ENCODE measurements at regions not wholly inside any gene's neighbourhood (a gene's known extent, or its start where the extent isn't known, plus 50 kb on each side); places are given as distances from the start of the nearest gene placed in this dataset.

GRCh38 chr12:82174383-82174782 lies 183.8 kb downstream of the CCDC59 start:
- no peak for DNase-seq (ENCODE audit: low read depth)

GRCh38 chr12:82149045-82149444 lies 209.1 kb downstream of the CCDC59 start:
- no peak for DNase-seq (ENCODE audit: low read depth)

GRCh38 chr12:82146740-82147139 lies 211.4 kb downstream of the CCDC59 start:
- no peak for DNase-seq (ENCODE audit: low read depth)

- peak; percentile 37 for DNase-seq (ENCODE audit: low read depth)
These were observed 213.7 kb downstream of the CCDC59 start for GRCh38 chr12:82144505-82144904.

- no peak for DNase-seq (ENCODE audit: low read depth)
These were observed 225.8 kb downstream of the CCDC59 start for GRCh38 chr12:82132390-82132789.

GRCh38 chr12:82130762-82131161 lies 227.4 kb downstream of the CCDC59 start:
- no peak for DNase-seq (ENCODE audit: low read depth)

GRCh38 chr12:82124711-82125380 lies 233.3 kb downstream of the CCDC59 start:
- DNase-seq (ENCODE audit: low read depth) = peak; percentile 58

- no peak for DNase-seq (ENCODE audit: low read depth)
These were observed 236.6 kb downstream of the CCDC59 start for GRCh38 chr12:82121545-82121944.

GRCh38 chr12:82120901-82121300 lies 237.3 kb downstream of the CCDC59 start:
- DNase-seq (ENCODE audit: low read depth) = no peak

- no peak for DNase-seq (ENCODE audit: low read depth)
These were observed 248.9 kb downstream of the CCDC59 start for GRCh38 chr12:82109243-82109642.

GRCh38 chr12:82108615-82109014 lies 249.6 kb downstream of the CCDC59 start:
- no peak for DNase-seq (ENCODE audit: low read depth)

GRCh38 chr12:82099216-82099615 lies 259.0 kb downstream of the CCDC59 start:
- peak; percentile 79 for DNase-seq (ENCODE audit: low read depth)

- no peak for DNase-seq (ENCODE audit: low read depth)
These were observed 260.3 kb downstream of the CCDC59 start for GRCh38 chr12:82097877-82098276.

GRCh38 chr12:82097438-82097837 lies 260.7 kb downstream of the CCDC59 start:
- DNase-seq (ENCODE audit: low read depth) = no peak

- DNase-seq (ENCODE audit: low read depth) = no peak
These were observed 268.0 kb downstream of the CCDC59 start for GRCh38 chr12:82090165-82090564.

GRCh38 chr12:82089369-82090121 lies 268.6 kb downstream of the CCDC59 start:
- DNase-seq (ENCODE audit: low read depth) = no peak

GRCh38 chr12:82082501-82082900 lies 275.7 kb downstream of the CCDC59 start:
- DNase-seq (ENCODE audit: low read depth) = no peak

- DNase-seq (ENCODE audit: low read depth) = no peak
These were observed 288.2 kb downstream of the CCDC59 start for GRCh38 chr12:82069931-82070514.

GRCh38 chr12:82058197-82058596 lies 299.0 kb upstream of the PPFIA2 start:
- no peak for DNase-seq (ENCODE audit: low read depth)

- DNase-seq (ENCODE audit: low read depth) = peak; percentile 86
These were observed 298.6 kb upstream of the PPFIA2 start for GRCh38 chr12:82057770-82058169.

- no peak for DNase-seq (ENCODE audit: low read depth)
These were observed 296.2 kb upstream of the PPFIA2 start for GRCh38 chr12:82055391-82055790.

GRCh38 chr12:82054566-82054965 lies 295.4 kb upstream of the PPFIA2 start:
- DNase-seq (ENCODE audit: low read depth) = no peak

- no peak for DNase-seq (ENCODE audit: low read depth)
These were observed 288.3 kb upstream of the PPFIA2 start for GRCh38 chr12:82047446-82047845.

Measured in HT1080 (cell line).